NCI-H2196 (cell line): ENCODE measurements at regions not wholly inside any gene's neighbourhood (a gene's known extent, or its start where the extent isn't known, plus 50 kb on each side); places are given as distances from the start of the nearest gene placed in this dataset.
A peak's percentile ranks its signal among the peaks of the same experiment; 100 is the strongest.

Experiments
- DNase-seq: peaks from one replicate; lab custom pipeline; 2025; ENCODE audit not compliant: unreplicated experiment; lab: John Stamatoyannopoulos, UW

DNA sequence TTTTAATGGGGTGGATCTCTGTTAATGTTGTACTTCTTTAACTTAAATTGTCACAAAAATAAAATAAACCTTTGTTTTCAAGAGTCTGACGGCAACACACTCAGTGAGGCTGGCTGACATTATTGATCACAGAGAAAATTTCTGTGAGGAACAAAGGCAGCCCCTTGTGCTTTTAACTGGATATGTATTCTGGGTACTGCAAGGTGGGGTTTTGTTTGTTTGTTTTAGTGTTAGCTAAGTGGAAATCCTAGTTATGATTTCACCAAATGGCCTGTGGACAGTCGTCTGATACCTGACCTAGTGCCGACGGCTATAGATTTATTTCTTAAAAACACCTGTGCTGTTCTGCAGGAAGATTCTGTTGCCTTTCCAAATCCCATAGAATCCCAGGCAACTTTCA is 1329.5 kb upstream of the ZEB2 start:
- no peak for DNase-seq

DNA sequence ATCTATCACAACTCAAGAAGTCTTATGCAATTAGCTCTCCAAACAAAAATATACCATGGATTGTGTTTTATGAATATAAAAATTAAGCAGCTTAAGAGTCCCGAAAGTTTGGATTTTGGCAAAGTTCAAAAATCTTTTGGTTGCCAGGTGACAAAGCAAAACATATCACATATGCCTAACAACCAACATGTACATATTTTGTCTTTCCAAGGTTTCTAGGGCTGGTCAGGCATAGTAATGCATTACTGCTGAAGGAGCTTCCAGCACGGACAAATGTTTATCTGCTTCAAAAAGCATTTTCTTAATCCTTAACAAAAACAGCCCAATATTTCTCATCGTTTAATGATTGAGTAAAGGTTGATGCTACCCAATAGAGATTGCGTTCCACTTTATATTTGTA is 1327.1 kb upstream of the ZEB2 start:
- no peak for DNase-seq

GRCh38 chr2:145845923-145846322 is 1326.0 kb upstream of the ZEB2 start:
- no peak for DNase-seq

DNA sequence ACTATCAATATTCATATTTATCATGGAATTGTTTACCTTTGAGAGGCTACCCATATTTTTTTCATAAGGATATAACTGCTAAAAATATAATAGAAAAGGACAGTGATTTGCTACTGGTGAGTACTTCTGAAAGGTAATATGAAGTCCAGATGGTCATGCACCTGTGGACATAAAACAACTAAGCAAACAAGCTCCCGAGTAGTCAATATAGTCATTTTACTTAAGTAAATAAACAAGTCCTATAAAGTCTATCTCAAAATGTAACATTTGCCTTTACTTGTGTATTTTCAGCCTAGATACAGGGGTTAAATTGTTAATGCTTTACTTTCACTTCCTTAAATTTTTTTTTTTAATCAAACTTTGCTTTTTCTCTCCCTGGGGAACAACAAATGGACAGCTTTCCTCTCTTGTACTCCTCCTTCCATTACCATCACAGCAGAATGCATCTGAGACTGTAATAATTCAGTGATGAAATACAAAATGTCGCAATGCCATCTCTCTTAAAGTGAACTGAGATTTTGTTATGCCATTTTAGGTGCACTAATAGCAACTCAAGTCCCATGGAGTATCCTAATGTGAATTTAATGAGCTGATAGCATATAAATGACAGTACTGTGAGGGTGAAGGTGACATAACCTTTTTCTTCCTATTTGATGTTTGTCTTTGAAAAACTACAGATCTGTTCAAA is 1325.4 kb upstream of the ZEB2 start:
- peak; percentile 17 for DNase-seq

- no peak for DNase-seq
These were observed 1322.1 kb upstream of the ZEB2 start for GRCh38 chr2:145841973-145842372.

- no peak for DNase-seq
These were observed 1317.1 kb upstream of the ZEB2 start for GRCh38 chr2:145836986-145837385.

DNA sequence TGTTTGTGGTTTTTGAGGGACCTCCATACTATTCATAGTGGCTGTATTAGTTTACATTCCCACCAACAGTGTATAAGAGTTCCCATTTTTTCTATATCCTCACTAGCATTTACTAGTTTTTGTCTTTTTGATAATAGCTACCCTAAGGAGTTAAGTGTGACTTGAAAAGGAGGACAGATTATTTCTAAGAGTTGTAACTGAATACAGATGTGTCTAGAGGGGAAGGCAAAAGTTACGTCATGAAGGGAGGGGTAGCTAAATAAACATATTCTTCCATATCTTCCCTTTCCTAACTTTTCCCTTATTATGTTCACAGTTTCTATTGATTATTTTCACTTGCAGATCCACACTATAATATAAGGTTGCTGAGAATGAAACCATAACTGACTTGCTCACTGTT is 1315.7 kb upstream of the ZEB2 start:
- no peak for DNase-seq

- no peak for DNase-seq
These were observed 1312.8 kb upstream of the ZEB2 start for GRCh38 chr2:145832681-145833080.

- DNase-seq = no peak
These were observed 1310.0 kb upstream of the ZEB2 start for GRCh38 chr2:145829931-145830330.

DNA sequence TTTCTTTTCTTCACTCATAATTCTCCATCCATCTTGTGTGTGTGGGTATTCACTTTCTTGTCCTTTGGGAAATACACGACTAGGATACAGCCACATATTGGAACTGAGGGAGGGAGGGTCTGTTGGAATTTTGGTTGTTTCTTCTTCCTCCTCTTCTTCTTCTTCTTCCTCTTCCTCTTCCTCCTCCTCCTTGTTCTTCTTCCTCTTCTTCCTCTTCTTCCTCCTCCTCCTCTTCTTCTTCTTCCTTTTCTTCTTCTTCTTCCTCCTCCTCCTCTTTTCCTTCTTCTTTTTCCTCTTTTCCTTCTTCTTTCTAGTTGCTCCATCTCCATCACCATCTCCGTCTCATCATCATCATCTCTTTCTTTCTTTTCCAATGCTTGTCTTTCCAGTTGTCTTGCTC is 1307.3 kb upstream of the ZEB2 start:
- no peak for DNase-seq

- DNase-seq = no peak
These were observed 1304.5 kb upstream of the ZEB2 start for GRCh38 chr2:145824384-145824783.

DNA sequence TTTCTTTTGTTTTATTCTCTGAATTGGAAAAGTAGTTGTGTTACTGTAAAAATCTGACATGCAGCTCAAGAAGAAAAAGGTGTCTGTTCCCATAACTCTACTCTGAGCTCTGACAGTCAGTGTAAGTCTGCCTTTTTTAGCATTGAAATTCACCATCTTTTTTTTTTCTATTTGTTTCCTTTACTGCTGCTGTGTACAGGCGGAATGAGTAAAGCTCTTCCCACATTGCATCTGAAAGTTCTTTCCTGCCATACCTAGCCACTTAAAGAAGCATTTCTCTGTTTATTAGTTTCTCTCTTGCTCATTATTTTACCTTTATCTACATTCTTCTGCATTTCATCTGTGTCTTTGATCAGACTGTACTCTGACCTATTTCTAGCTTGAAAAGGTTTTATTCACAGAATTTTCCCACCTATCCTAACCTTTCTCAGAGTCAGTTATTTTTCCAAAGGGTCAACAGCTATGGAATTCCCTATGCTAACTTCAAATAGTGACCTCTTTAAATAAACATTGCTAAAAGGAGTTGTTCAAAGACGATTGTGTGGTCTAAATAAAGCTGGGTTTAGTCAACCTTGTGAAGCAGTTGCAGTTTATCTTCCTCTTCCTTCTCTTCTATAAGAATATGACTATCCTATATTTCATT is 1303.1 kb upstream of the ZEB2 start:
- no peak for DNase-seq

- DNase-seq = no peak
These were observed 1300.7 kb upstream of the ZEB2 start for GRCh38 chr2:145820651-145821050.

GRCh38 chr2:145818890-145819504 is 1299.1 kb upstream of the ZEB2 start:
- no peak for DNase-seq

GRCh38 chr2:145815933-145816332 is 1296.0 kb upstream of the ZEB2 start:
- no peak for DNase-seq

- no peak for DNase-seq
These were observed 1293.6 kb upstream of the ZEB2 start for GRCh38 chr2:145813481-145813880.

GRCh38 chr2:145812165-145812554 is 1292.2 kb upstream of the ZEB2 start:
- no peak for DNase-seq

GRCh38 chr2:145811276-145812164 is 1291.6 kb upstream of the ZEB2 start:
- DNase-seq = no peak

GRCh38 chr2:145807968-145808367 is 1288.0 kb upstream of the ZEB2 start:
- DNase-seq = no peak

- DNase-seq = no peak
These were observed 1287.6 kb upstream of the ZEB2 start for GRCh38 chr2:145807554-145807953.

DNA sequence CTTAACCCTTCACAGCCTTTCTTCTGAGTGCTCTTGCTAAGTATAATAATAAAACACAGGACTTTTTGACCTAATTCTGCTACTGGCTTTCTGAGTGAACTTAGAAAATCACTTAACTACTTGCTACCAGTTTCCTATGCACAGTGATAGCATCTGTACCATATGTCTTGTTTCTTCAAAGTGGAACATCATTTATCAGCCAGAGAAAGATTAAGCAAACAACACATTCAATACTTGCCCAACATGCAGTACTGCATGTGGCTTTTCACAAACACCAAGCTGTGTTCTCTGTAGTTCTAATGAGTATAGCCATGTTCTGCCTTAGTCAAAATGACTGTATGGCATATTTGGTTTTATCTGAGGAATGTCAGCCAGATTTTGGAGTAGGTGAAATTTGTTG is 1286.6 kb upstream of the ZEB2 start:
- no peak for DNase-seq

- no peak for DNase-seq
These were observed 1282.2 kb upstream of the ZEB2 start for GRCh38 chr2:145802133-145802532.
